IMR-90 (cell line): ENCODE measurements at regions not wholly inside any gene's neighbourhood (a gene's known extent, or its start where the extent isn't known, plus 50 kb on each side); places are given as distances from the start of the nearest gene placed in this dataset.

Experiments used
- ATAC-seq: fragments of 200-7000 bp; cut with Tn5 transposase; 2 replicates; pipeline ENCODE4 v1.9.1; 2020; ENCODE audit warnings: low read depth, mild to moderate bottlenecking, moderate library complexity
- BruUV-seq: library from RNA; stranded (reverse); fragments of 400-500 nt; replicated peaks from 2 replicates; lab custom pipeline; 2021; lab: Mats Ljungman, UMichigan
- CTCF ChIA-PET: fragments of 300-600 bp; formaldehyde crosslinking; extraction: SDS; loops from one replicate; lab custom pipeline; 2021; ENCODE audit warnings: antibody characterized with exemption; lab: Yijun Ruan, JAX
- POLR2A ChIA-PET: fragments of 300-600 bp; sonication (Branson Sonifier 250); formaldehyde crosslinking; loops from one replicate; lab custom pipeline; 2022; ENCODE audit warnings: antibody characterized with exemption; ENCODE audit not compliant: unreplicated experiment; lab: Charles Lee
- DNase-seq: peaks from one replicate; pipeline ENCODE4 v3.0.0; 2013
- H2AFZ ChIP-seq: replicated peaks from 2 replicates; pipeline ENCODE3; 2013; ENCODE audit warnings: low read length, mild to moderate bottlenecking; ENCODE audit not compliant: poor library complexity
- H2AK5ac ChIP-seq: 2 replicates; pipeline ENCODE4 v1.6.1; 2013; ENCODE audit warnings: low read depth, low read length, inconsistent platforms
- H2AK9ac ChIP-seq: replicated peaks from 2 replicates; pipeline ENCODE3; 2013; ENCODE audit warnings: mild to moderate bottlenecking, low read depth, low read length, moderate library complexity; ENCODE audit not compliant: poor library complexity
- H2BK120ac ChIP-seq: 2 replicates; pipeline ENCODE4 v1.6.1; 2013; ENCODE audit warnings: low read depth, low read length, inconsistent platforms
- H2BK15ac ChIP-seq: 3 replicates; pipeline ENCODE4 v1.6.1; 2013; ENCODE audit warnings: low read depth, low read length, inconsistent platforms
- H2BK20ac ChIP-seq: 2 replicates; pipeline ENCODE4 v1.6.1; 2013; ENCODE audit warnings: low read depth, mild to moderate bottlenecking, inconsistent platforms, low read length, moderate library complexity
- H2BK5ac ChIP-seq: 2 replicates; pipeline ENCODE4 v1.6.1; 2013; ENCODE audit warnings: mild to moderate bottlenecking, low read depth, low read length, inconsistent platforms; ENCODE audit not compliant: poor library complexity, severe bottlenecking
- H3K14ac ChIP-seq: replicated peaks from 2 replicates; pipeline ENCODE4 v1.6.1; 2013; ENCODE audit warnings: low read depth, low read length, inconsistent platforms
- H3K18ac ChIP-seq: 2 replicates; pipeline ENCODE4 v1.6.1; 2013; ENCODE audit warnings: low read depth, low read length, control low read depth
- H3K23ac ChIP-seq: 2 replicates; pipeline ENCODE4 v1.6.1; 2013; ENCODE audit warnings: low read depth, low read length, inconsistent platforms
- H3K27ac ChIP-seq: 2 replicates; pipeline ENCODE4 v1.5.1; 2013; ENCODE audit warnings: mild to moderate bottlenecking, control low read depth, low read length; ENCODE audit not compliant: insufficient read depth
- H3K27me3 ChIP-seq: 2 replicates; pipeline ENCODE4 v1.6.1; 2013; ENCODE audit warnings: low read length; ENCODE audit not compliant: control insufficient read depth, insufficient read depth
- H3K36me3 ChIP-seq: 2 replicates; pipeline ENCODE4 v1.6.1; 2013; ENCODE audit warnings: low read length, mixed read lengths; ENCODE audit not compliant: control insufficient read depth, insufficient read depth
- H3K4ac ChIP-seq: 2 replicates; pipeline ENCODE4 v1.6.1; 2013; ENCODE audit warnings: low read depth, low read length, inconsistent platforms
- H3K4me1 ChIP-seq: 2 replicates; pipeline ENCODE4 v1.6.1; 2013; ENCODE audit warnings: low read length, mixed read lengths; ENCODE audit not compliant: control insufficient read depth, insufficient read depth
- H3K4me2 ChIP-seq: 2 replicates; pipeline ENCODE4 v1.6.1; 2013; ENCODE audit warnings: low read depth, mild to moderate bottlenecking, control low read depth, low read length, moderate library complexity
- H3K4me3 ChIP-seq: 2 replicates; pipeline ENCODE4 v1.5.1; 2013; ENCODE audit warnings: low read depth, mild to moderate bottlenecking, control low read depth, low read length, moderate library complexity; ENCODE audit not compliant: insufficient read depth
- H3K56ac ChIP-seq: 2 replicates; pipeline ENCODE4 v1.6.1; 2013; ENCODE audit warnings: low read length, inconsistent platforms; ENCODE audit not compliant: insufficient read depth; ENCODE audit errors: extremely low read depth
- H3K79me1 ChIP-seq, 2 experiments: 2 replicates each; pipeline ENCODE4 v1.6.1; 2013; ENCODE audit warnings: low read length in 2 of 2, inconsistent platforms in 1 of 2, low read depth in 1 of 2
- H3K9ac ChIP-seq: 2 replicates; pipeline ENCODE4 v1.6.1; 2013; ENCODE audit warnings: low read depth, low read length, control low read depth
- H3K9me1 ChIP-seq: 2 replicates; pipeline ENCODE4 v1.6.1; 2013; ENCODE audit warnings: low read length, inconsistent platforms; ENCODE audit not compliant: insufficient read depth
- H3K9me3 ChIP-seq: 2 replicates; pipeline ENCODE4 v1.6.1; 2013; ENCODE audit warnings: low read length; ENCODE audit not compliant: control insufficient read depth, insufficient read depth
- H4K20me1 ChIP-seq: 2 replicates; pipeline ENCODE4 v1.6.1; 2013; ENCODE audit warnings: low read length, inconsistent platforms; ENCODE audit not compliant: insufficient read depth
- H4K5ac ChIP-seq: 2 replicates; pipeline ENCODE4 v1.6.1; 2013; ENCODE audit warnings: mild to moderate bottlenecking, low read depth, low read length, control low read depth
- H4K8ac ChIP-seq, 2 experiments: 2 replicates each; pipeline ENCODE4 v1.6.1; 2013; ENCODE audit warnings: low read depth in 2 of 2, low read length in 2 of 2, control low read depth in 1 of 2, inconsistent platforms in 1 of 2
- H4K91ac ChIP-seq: 2 replicates; pipeline ENCODE4 v1.6.1; 2013; ENCODE audit warnings: low read depth, low read length, inconsistent platforms; ENCODE audit not compliant: insufficient read depth
- BHLHE40 ChIP-seq: fragments of 150-350 bp; IDR thresholded peaks from 2 replicates; pipeline ENCODE4 v1.6.1; 2016; ENCODE audit warnings: mild to moderate bottlenecking, low read depth, low read length
- CEBPB ChIP-seq: IDR thresholded peaks from 2 replicates; pipeline ENCODE4 v1.6.1; 2012; ENCODE audit warnings: low read depth, low read length, improper control_type of control experiment
- CHD1 ChIP-seq: IDR thresholded peaks from 2 replicates; pipeline ENCODE4 v1.6.1; 2012; ENCODE audit warnings: low read depth, low read length, improper control_type of control experiment
- CTCF ChIP-seq: conservative IDR thresholded peaks from 2 replicates; pipeline ENCODE4 v1.5.1; 2012; ENCODE audit warnings: mild to moderate bottlenecking, low read depth, low read length, improper control_type of control experiment
- ELK1 ChIP-seq: fragments of 150-350 bp; IDR thresholded peaks from 2 replicates; pipeline ENCODE4 v1.6.1; 2016; ENCODE audit warnings: low read depth, mild to moderate bottlenecking, low read length, moderate library complexity, borderline replicate concordance
- FOS ChIP-seq: fragments of 150-350 bp; IDR thresholded peaks from 2 replicates; pipeline ENCODE4 v1.6.1; 2016; ENCODE audit warnings: low read depth, low read length
- MAFK ChIP-seq: IDR thresholded peaks from 2 replicates; pipeline ENCODE4 v1.6.1; 2012; ENCODE audit warnings: low read depth, low read length, improper control_type of control experiment
- MAZ ChIP-seq: IDR thresholded peaks from 2 replicates; pipeline ENCODE4 v1.6.1; 2012; ENCODE audit warnings: low read depth, mild to moderate bottlenecking, low read length, improper control_type of control experiment, moderate library complexity, borderline replicate concordance
- MXI1 ChIP-seq: IDR thresholded peaks from 2 replicates; pipeline ENCODE4 v1.6.1; 2012; ENCODE audit warnings: low read depth, mild to moderate bottlenecking, low read length, moderate library complexity, borderline replicate concordance
- NFE2L2 ChIP-seq: fragments of 150-350 bp; IDR thresholded peaks from 2 replicates; pipeline ENCODE4 v1.6.1; 2016; ENCODE audit warnings: low read depth, mild to moderate bottlenecking, low read length
- POLR2A ChIP-seq: IDR thresholded peaks from 2 replicates; pipeline ENCODE4 v1.6.1; 2012; ENCODE audit warnings: mild to moderate bottlenecking, low read depth, low read length
- RAD21 ChIP-seq: IDR thresholded peaks from 2 replicates; pipeline ENCODE4 v1.6.1; 2012; ENCODE audit warnings: low read length, improper control_type of control experiment
- RCOR1 ChIP-seq: IDR thresholded peaks from 2 replicates; pipeline ENCODE4 v1.6.1; 2012; ENCODE audit warnings: mild to moderate bottlenecking, low read length, improper control_type of control experiment; ENCODE audit not compliant: insufficient replicate concordance
- RFX5 ChIP-seq: IDR thresholded peaks from 2 replicates; pipeline ENCODE4 v1.8.0; 2012; ENCODE audit warnings: low read depth, mild to moderate bottlenecking, low read length, moderate library complexity
- SMC3 ChIP-seq: fragments of 150-350 bp; IDR thresholded peaks from 2 replicates; pipeline ENCODE4 v1.6.1; 2016; ENCODE audit warnings: low read depth, mild to moderate bottlenecking, antibody characterized with exemption, low read length, moderate library complexity
- USF2 ChIP-seq: fragments of 150-350 bp; IDR thresholded peaks from 2 replicates; pipeline ENCODE4 v1.6.1; 2017; ENCODE audit warnings: mild to moderate bottlenecking, antibody characterized with exemption, low read length, low read depth
- WGBS, 2 experiments: methylation state at CpG; one replicate each; pipeline versions ENCODE4 v1.1.5 to v1.1.7; 2013; ENCODE audit warnings: missing lambda C conversion rate in 2 of 2; ENCODE audit not compliant: insufficient read length in 1 of 2; ENCODE audit errors: extremely low coverage in 2 of 2; 5-methylcytosine and 5-hydroxymethylcytosine counted together
- dilution Hi-C: fragments of 300-500 bp; cut with HindIII; formaldehyde crosslinking; loops from one replicate; pipeline ENCODE4 v1.14.3; 2018; ENCODE audit warnings: low sequenced_read_pairs; ENCODE audit not compliant: unreplicated experiment
- in situ Hi-C: fragments of 300-500 bp; cut with MboI; formaldehyde crosslinking; loops from 3 replicates; pipeline ENCODE4 v1.14.3; 2019; ENCODE audit warnings: low sequenced_read_pairs, inconsistent platforms, mixed read lengths
- intact Hi-C: fragments of 100-400 bp; cut with micrococcal nuclease; formaldehyde crosslinking; loops from 2 replicates; pipeline ENCODE4 v1.10.0; 2022

- Histone ChIP-seq H3K4me2 (no peak overlapping the region), H2BK120ac (no peak overlapping the region), H3K36me3 (no peaks in the 10 kb centered on the region), H2AK5ac (no peak overlapping the region), H2BK5ac (no peak overlapping the region), H3K14ac (no peak overlapping the region), H3K27ac (no peak overlapping the region), H4K91ac (no peak overlapping the region), H4K20me1 (no peaks in the 10 kb centered on the region), H3K9me1 (no peaks in the 10 kb centered on the region), H3K23ac (no peak overlapping the region), H3K4ac (no peak overlapping the region), H3K4me3 (no peak overlapping the region), H2AFZ (no peak overlapping the region), H2AK9ac (no peak overlapping the region), H3K27me3 (no peaks in the 10 kb centered on the region), H3K56ac (no peak overlapping the region), H3K4me1 (no peaks in the 10 kb centered on the region), H4K8ac (no peak overlapping the region), H3K9ac (no peak overlapping the region), H3K79me1 (no peaks in the 10 kb centered on the region), H2BK15ac (no peak overlapping the region), H4K5ac (no peak overlapping the region), H3K9me3 (no peaks in the 10 kb centered on the region), H3K18ac (no peak overlapping the region), H2BK20ac (no peak overlapping the region)
- ChIA-PET POLR2A (no interaction called here), CTCF (interaction anchor here (0.7 kb wide), 1 partner anchor 11 kb away, joined by 3 read pairs; no protein-coding TSS in a partner anchor)
- ATAC-seq (no peak), DNase-seq (no peak)
- TF ChIP-seq MAFK (no peak), CTCF (no peak), RFX5 (no peak), CHD1 (no peak), MXI1 (no peak), ELK1 (no peak), RCOR1 (no peak), BHLHE40 (no peak), POLR2A (no peak), SMC3 (no peak), FOS (no peak), CEBPB (no peak), USF2 (no peak), MAZ (no peak), RAD21 (no peak), NFE2L2 (no peak)
- intact Hi-C loops = no loop called here
- dilution Hi-C loops = no loop called here
- no TSS peak for BruUV-seq
- in situ Hi-C loops = no loop called here
- WGBS, 2 experiments = no CpG with 5 or more reads among the region's 3 CpGs
These were observed 609.2 kb downstream of the LMO4 start for GRCh38 chr1:87937831-87938395.
